Neural progenitor cell (in vitro differentiated cells): ENCODE measurements at regions not wholly inside any gene's neighbourhood (a gene's known extent, or its start where the extent isn't known, plus 50 kb on each side); places are given as distances from the start of the nearest gene placed in this dataset.

Experiments
- DNase-seq: peaks from one replicate; pipeline ENCODE4 v3.0.0-alpha.2; 2016; ENCODE audit warnings: low spot score
- H2AFZ ChIP-seq: fragments of 200-600 bp; sonication (generic); replicated peaks from 2 replicates; pipeline ENCODE4 v1.6.1; 2016; ENCODE audit warnings: antibody characterized with exemption
- H3F3A ChIP-seq: fragments of 200-600 bp; sonication (generic); 2 replicates; pipeline ENCODE4 v1.6.1; 2016; ENCODE audit warnings: antibody characterized with exemption, low read depth
- H3K27ac ChIP-seq: fragments of 200-600 bp; sonication (generic); 2 replicates; pipeline ENCODE4 v1.5.1; 2016; ENCODE audit warnings: mild to moderate bottlenecking
- H3K27me3 ChIP-seq: fragments of 200-600 bp; sonication (generic); 2 replicates; pipeline ENCODE4 v1.6.1; 2016; ENCODE audit warnings: mild to moderate bottlenecking, moderate library complexity
- H3K36me3 ChIP-seq: fragments of 200-600 bp; sonication (generic); 2 replicates; pipeline ENCODE4 v1.5.1; 2016
- H3K4me1 ChIP-seq: fragments of 200-600 bp; sonication (generic); 2 replicates; pipeline ENCODE4 v1.6.1; 2016; ENCODE audit warnings: mixed run types
- H3K4me2 ChIP-seq: fragments of 200-600 bp; sonication (generic); 2 replicates; pipeline ENCODE4 v1.6.1; 2016
- H3K4me3 ChIP-seq: fragments of 200-600 bp; sonication (generic); 2 replicates; pipeline ENCODE4 v1.5.1; 2016
- H3K79me2 ChIP-seq: fragments of 200-600 bp; sonication (generic); 2 replicates; pipeline ENCODE4 v1.6.1; 2016; ENCODE audit warnings: low read depth
- H3K9ac ChIP-seq: fragments of 200-600 bp; sonication (generic); 2 replicates; pipeline ENCODE4 v1.6.1; 2016
- H3K9me3 ChIP-seq: fragments of 200-600 bp; sonication (generic); 2 replicates; pipeline ENCODE4 v1.5.1; 2016; ENCODE audit warnings: low read depth
- H4K20me1 ChIP-seq: fragments of 200-600 bp; sonication (generic); 2 replicates; pipeline ENCODE4 v1.6.1; 2016; ENCODE audit warnings: low read depth
- H3K27ac Mint-ChIP-seq: 3 replicates; pipeline ENCODE4 v1.8.0; 2021; ENCODE audit warnings: mixed read lengths
- H3K27me3 Mint-ChIP-seq: 2 replicates; pipeline ENCODE4 v1.8.0; 2022; ENCODE audit warnings: low read depth, mild to moderate bottlenecking, inconsistent platforms, moderate library complexity, mixed read lengths; ENCODE audit not compliant: insufficient read depth
- H3K36me3 Mint-ChIP-seq: 3 replicates; pipeline ENCODE4 v1.8.0; 2021; ENCODE audit warnings: mixed read lengths
- H3K4me1 Mint-ChIP-seq: 3 replicates; pipeline ENCODE4 v1.8.0; 2021; ENCODE audit warnings: mixed read lengths
- H3K4me3 Mint-ChIP-seq: 3 replicates; pipeline ENCODE4 v1.8.0; 2021; ENCODE audit warnings: mild to moderate bottlenecking, moderate library complexity, mixed read lengths
- H3K9me3 Mint-ChIP-seq: 3 replicates; pipeline ENCODE4 v1.8.0; 2020; ENCODE audit warnings: mixed read lengths
- CTCF ChIP-seq: fragments of 200-600 bp; sonication (generic); IDR thresholded peaks from 2 replicates; pipeline ENCODE4 v1.5.1; 2017; ENCODE audit warnings: antibody characterized with exemption, mild to moderate bottlenecking
- EZH2 ChIP-seq: fragments of 200-600 bp; sonication (generic); IDR thresholded peaks from 2 replicates; pipeline ENCODE4 v1.6.1; 2017; ENCODE audit warnings: antibody characterized with exemption, mild to moderate bottlenecking, moderate library complexity
- EZH2phosphoT487 ChIP-seq: fragments of 200-600 bp; sonication (generic); IDR thresholded peaks from 2 replicates; pipeline ENCODE4 v1.6.1; 2017; ENCODE audit warnings: antibody characterized with exemption

- TF ChIP-seq EZH2phosphoT487 (no peak), CTCF (no peak), EZH2 (no peak)
- Mint-ChIP-seq H3K9me3 (peaks cover 3% of the 10 kb centered on the region), H3K4me1 (no peaks in the 10 kb centered on the region), H3K27ac (no peak overlapping the region), H3K36me3 (no peaks in the 10 kb centered on the region), H3K27me3 (peaks cover 5% of the 10 kb centered on the region), H3K4me3 (no peak overlapping the region)
- no peaks in the 10 kb centered on the region for H3K4me1 ChIP-seq
- no peak overlapping the region for H3K27ac ChIP-seq
- H3K79me2 ChIP-seq: no peaks in the 10 kb centered on the region
- H2AFZ ChIP-seq: no peak overlapping the region
- DNase-seq: no peak
- H4K20me1 ChIP-seq: no peaks in the 10 kb centered on the region
- no peaks in the 10 kb centered on the region for H3K9me3 ChIP-seq
- H3K36me3 ChIP-seq: no peaks in the 10 kb centered on the region
- H3F3A ChIP-seq: no peaks in the 10 kb centered on the region
- peaks cover 5% of the 10 kb centered on the region for H3K27me3 ChIP-seq
- no peak overlapping the region for H3K9ac ChIP-seq
- H3K4me2 ChIP-seq: no peak overlapping the region
- no peak overlapping the region for H3K4me3 ChIP-seq
Observed at GRCh38 chr20:21804802-21805201, 99.3 kb downstream of the PAX1 start.

DNA sequence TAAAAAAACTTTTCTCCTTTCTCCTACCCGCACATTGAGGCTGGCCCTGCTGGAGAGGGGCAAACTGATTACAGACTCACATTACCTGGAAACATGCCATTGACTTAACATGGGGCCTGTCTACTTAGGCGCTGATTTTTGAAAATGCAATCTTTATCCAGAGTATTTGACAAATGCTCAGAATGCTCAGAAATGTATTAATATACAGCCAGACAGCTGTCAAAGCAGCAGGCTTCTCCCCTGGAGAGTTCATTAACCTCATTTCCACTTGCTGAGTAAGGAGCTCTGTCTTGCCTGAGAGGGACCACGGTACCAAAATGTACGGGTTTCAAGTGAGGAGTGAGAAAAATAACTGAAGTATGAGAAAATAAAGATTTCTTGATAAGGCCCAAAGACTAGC lies 95.7 kb downstream of the PAX1 start:
- Mint-ChIP-seq H3K36me3 (no peaks in the 10 kb centered on the region), H3K4me1 (no peaks in the 10 kb centered on the region), H3K9me3 (no peaks in the 10 kb centered on the region), H3K27me3 (peaks cover 5% of the 10 kb centered on the region), H3K4me3 (no peak overlapping the region), H3K27ac (no peak overlapping the region)
- no peaks in the 10 kb centered on the region for H3K79me2 ChIP-seq
- H3K4me1 ChIP-seq: no peaks in the 10 kb centered on the region
- no peak overlapping the region for H3K4me3 ChIP-seq
- no peak for DNase-seq
- no peak overlapping the region for H3K4me2 ChIP-seq
- no peaks in the 10 kb centered on the region for H3K27me3 ChIP-seq
- H2AFZ ChIP-seq: no peak overlapping the region
- H3F3A ChIP-seq: no peaks in the 10 kb centered on the region
- no peak overlapping the region for H3K9ac ChIP-seq
- H3K36me3 ChIP-seq: no peaks in the 10 kb centered on the region
- TF ChIP-seq CTCF: no peak
- TF ChIP-seq EZH2: no peak
- no peak for TF ChIP-seq EZH2phosphoT487
- no peaks in the 10 kb centered on the region for H4K20me1 ChIP-seq
- H3K27ac ChIP-seq: no peak overlapping the region
- no peaks in the 10 kb centered on the region for H3K9me3 ChIP-seq

DNA sequence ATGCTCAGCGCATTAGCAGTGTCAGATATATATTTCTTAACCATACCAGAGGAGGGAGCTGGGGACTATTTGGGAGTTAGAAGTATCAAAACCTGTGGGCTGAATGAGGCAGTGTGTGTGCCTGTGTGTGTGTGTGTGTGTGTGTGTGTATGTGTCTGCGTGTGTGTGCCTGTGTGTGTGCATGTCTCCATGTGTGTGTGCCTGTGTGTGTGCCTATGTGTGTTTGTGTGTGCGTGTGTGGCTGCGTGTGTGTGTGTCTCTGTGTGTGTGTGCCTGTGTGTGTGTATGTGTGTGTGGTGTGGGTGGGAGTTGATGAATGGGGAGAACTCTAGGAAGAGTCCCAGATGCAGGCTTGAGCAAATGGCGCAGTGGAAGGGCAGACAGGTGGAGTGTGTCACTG lies 92.9 kb downstream of the PAX1 start:
- no peaks in the 10 kb centered on the region for H4K20me1 ChIP-seq
- H3K4me1 ChIP-seq: no peaks in the 10 kb centered on the region
- H3K79me2 ChIP-seq: no peaks in the 10 kb centered on the region
- Mint-ChIP-seq H3K9me3 (no peaks in the 10 kb centered on the region), H3K4me1 (no peaks in the 10 kb centered on the region), H3K27me3 (peaks cover 8% of the 10 kb centered on the region), H3K4me3 (no peak overlapping the region), H3K27ac (no peak overlapping the region), H3K36me3 (no peaks in the 10 kb centered on the region)
- no peaks in the 10 kb centered on the region for H3K27me3 ChIP-seq
- no peak overlapping the region for H3K9ac ChIP-seq
- H3K9me3 ChIP-seq: no peaks in the 10 kb centered on the region
- H3K27ac ChIP-seq: no peak overlapping the region
- no peak overlapping the region for H3K4me3 ChIP-seq
- H3F3A ChIP-seq: no peaks in the 10 kb centered on the region
- TF ChIP-seq EZH2phosphoT487: no peak
- no peak for TF ChIP-seq EZH2
- no peak for TF ChIP-seq CTCF
- no peak overlapping the region for H2AFZ ChIP-seq
- no peak for DNase-seq
- H3K4me2 ChIP-seq: no peak overlapping the region
- H3K36me3 ChIP-seq: no peaks in the 10 kb centered on the region

- Histone ChIP-seq H3K36me3 (no peaks in the 10 kb centered on the region), H2AFZ (no peak overlapping the region), H3K4me3 (no peak overlapping the region), H3K4me1 (no peaks in the 10 kb centered on the region), H3K9me3 (no peaks in the 10 kb centered on the region), H3F3A (no peaks in the 10 kb centered on the region), H3K9ac (no peak overlapping the region), H3K4me2 (no peak overlapping the region), H3K27me3 (no peaks in the 10 kb centered on the region), H4K20me1 (no peaks in the 10 kb centered on the region), H3K27ac (no peak overlapping the region), H3K79me2 (no peaks in the 10 kb centered on the region)
- Mint-ChIP-seq H3K4me3 (no peak overlapping the region), H3K9me3 (no peaks in the 10 kb centered on the region), H3K27ac (no peak overlapping the region), H3K36me3 (no peaks in the 10 kb centered on the region), H3K4me1 (no peaks in the 10 kb centered on the region), H3K27me3 (peaks cover 10% of the 10 kb centered on the region)
- TF ChIP-seq EZH2 (no peak), EZH2phosphoT487 (no peak), CTCF (peak; percentile 44)
- DNase-seq: peak; percentile 25
Observed at GRCh38 chr20:21796059-21796458, 90.6 kb downstream of the PAX1 start.
